ENCODE measurements at regions not wholly inside any gene's neighbourhood (a gene's known extent, or its start where the extent isn't known, plus 50 kb on each side); places are given as distances from the start of the nearest gene placed in this dataset.

DNA sequence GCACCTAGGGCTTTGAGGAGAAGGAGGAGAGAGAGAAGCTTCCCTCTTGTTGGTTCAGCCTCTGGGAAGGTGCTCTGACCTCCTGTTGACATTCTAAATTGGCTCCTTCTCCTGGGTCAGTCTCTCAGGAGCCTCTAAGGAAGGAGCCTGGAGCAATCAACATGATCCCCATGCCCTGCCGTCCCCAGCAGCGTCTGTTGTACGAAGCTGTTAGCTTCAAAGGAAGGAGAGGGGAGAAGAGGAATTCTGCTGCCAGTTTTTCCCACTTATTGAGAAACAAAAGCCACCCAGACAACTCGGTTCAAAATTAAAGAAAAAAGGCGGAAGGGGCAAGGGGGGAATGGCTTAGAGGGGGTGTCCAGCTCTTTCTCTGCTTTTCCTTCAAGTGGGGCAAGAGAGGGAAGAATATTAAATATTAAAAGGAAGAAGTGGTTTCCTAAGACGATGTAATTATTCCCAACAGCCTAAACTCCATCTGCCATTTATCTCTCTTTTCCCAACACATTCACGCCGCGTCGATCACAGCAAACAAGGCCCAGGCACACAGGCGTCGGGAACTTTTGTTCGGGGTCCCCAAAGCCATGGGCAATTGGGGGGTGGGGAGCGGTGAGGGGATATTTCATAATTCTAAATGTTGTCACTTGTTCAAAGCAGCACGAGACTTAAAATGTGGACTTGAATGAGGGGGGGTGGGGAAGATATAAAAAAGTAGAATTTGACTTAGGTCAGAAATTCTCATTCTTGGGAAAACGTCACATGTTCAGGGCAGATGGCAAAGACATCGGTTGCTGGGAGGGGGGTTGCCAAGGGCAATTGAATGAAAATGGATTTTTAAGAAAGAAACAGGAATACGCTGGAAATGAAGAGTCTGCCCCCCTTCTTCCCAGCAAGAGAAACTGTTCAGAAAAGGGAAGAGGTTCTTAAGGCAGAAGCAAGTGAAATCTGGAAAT lies 116.8 kb upstream of the CACNA1A start:
- TF ChIP-seq POLR2AphosphoS5 (IDR thresholded peaks at IDR 0.05) (no peak), POLR2A (IDR thresholded peaks at IDR 0.05) (no peak)
- TF ChIP-seq, protein P1, sequence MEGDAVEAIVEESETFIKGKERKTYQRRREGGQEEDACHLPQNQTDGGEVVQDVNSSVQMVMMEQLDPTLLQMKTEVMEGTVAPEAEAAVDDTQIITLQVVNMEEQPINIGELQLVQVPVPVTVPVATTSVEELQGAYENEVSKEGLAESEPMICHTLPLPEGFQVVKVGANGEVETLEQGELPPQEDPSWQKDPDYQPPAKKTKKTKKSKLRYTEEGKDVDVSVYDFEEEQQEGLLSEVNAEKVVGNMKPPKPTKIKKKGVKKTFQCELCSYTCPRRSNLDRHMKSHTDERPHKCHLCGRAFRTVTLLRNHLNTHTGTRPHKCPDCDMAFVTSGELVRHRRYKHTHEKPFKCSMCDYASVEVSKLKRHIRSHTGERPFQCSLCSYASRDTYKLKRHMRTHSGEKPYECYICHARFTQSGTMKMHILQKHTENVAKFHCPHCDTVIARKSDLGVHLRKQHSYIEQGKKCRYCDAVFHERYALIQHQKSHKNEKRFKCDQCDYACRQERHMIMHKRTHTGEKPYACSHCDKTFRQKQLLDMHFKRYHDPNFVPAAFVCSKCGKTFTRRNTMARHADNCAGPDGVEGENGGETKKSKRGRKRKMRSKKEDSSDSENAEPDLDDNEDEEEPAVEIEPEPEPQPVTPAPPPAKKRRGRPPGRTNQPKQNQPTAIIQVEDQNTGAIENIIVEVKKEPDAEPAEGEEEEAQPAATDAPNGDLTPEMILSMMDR (IDR thresholded peaks at IDR 0.05): no peak
